KMS-11 (cell line): ENCODE measurements at regions not wholly inside any gene's neighbourhood (a gene's known extent, or its start where the extent isn't known, plus 50 kb on each side); places are given as distances from the start of the nearest gene placed in this dataset.
"Not testable (repeated sequence)": the region's sequence is repeated elsewhere in the genome, so short reads cannot be mapped to it uniquely, and the experiment has no call there.

Experiments used
- H2AFZ ChIP-seq: fragments of 200-600 bp; sonication (generic); 2 replicates; pipeline ENCODE4 v1.6.1; 2016; ENCODE audit warnings: antibody characterized with exemption, mixed run types, low read depth
- H3K27ac ChIP-seq: fragments of 200-600 bp; sonication (generic); 2 replicates; pipeline ENCODE4 v1.6.1; 2016; ENCODE audit warnings: mild to moderate bottlenecking, mixed run types
- H3K27me3 ChIP-seq: fragments of 200-600 bp; sonication (generic); 2 replicates; pipeline ENCODE4 v1.6.1; 2017; ENCODE audit warnings: mild to moderate bottlenecking, low read depth, mixed run types, moderate library complexity; ENCODE audit not compliant: insufficient read depth
- H3K36me3 ChIP-seq: fragments of 200-600 bp; sonication (generic); 2 replicates; pipeline ENCODE4 v1.6.1; 2017; ENCODE audit warnings: mild to moderate bottlenecking, mixed run types; ENCODE audit not compliant: insufficient read depth
- H3K4me1 ChIP-seq: fragments of 200-600 bp; sonication (generic); 2 replicates; pipeline ENCODE4 v1.6.1; 2016; ENCODE audit warnings: mild to moderate bottlenecking, low read depth, mixed run types; ENCODE audit not compliant: poor library complexity, severe bottlenecking
- H3K4me2 ChIP-seq: fragments of 200-600 bp; sonication (generic); 2 replicates; pipeline ENCODE4 v1.7.0; 2016; ENCODE audit warnings: mild to moderate bottlenecking, mixed run types
- H3K4me3 ChIP-seq: fragments of 200-600 bp; sonication (generic); IDR thresholded peaks from 2 replicates; pipeline ENCODE4 v1.6.1; 2017; ENCODE audit warnings: low read depth, low read length, mixed read lengths; ENCODE audit not compliant: insufficient read depth
- H3K79me2 ChIP-seq: fragments of 200-600 bp; sonication (generic); 2 replicates; pipeline ENCODE4 v1.6.1; 2016; ENCODE audit warnings: low read depth, mixed run types; ENCODE audit not compliant: insufficient read depth
- H3K9ac ChIP-seq: fragments of 200-600 bp; sonication (generic); 2 replicates; pipeline ENCODE4 v1.6.1; 2016; ENCODE audit warnings: mild to moderate bottlenecking, mixed run types
- H4K20me1 ChIP-seq: fragments of 200-600 bp; sonication (generic); 2 replicates; pipeline ENCODE4 v1.6.1; 2016; ENCODE audit warnings: mild to moderate bottlenecking, mixed run types; ENCODE audit not compliant: insufficient read depth
- CTCF ChIP-seq: fragments of 200-600 bp; sonication (generic); conservative IDR thresholded peaks from 2 replicates; pipeline ENCODE4 v1.6.1; 2017; ENCODE audit warnings: low read depth, mild to moderate bottlenecking, antibody characterized with exemption, low read length, moderate library complexity, mixed read lengths

- Histone ChIP-seq H3K9ac (no peak overlapping the region), H4K20me1 (no peaks in the 10 kb centered on the region), H3K4me2 (no peak overlapping the region), H3K4me1 (no peaks in the 10 kb centered on the region), H3K27ac (no peak overlapping the region), H3K36me3 (no peaks in the 10 kb centered on the region), H3K4me3 (no peak overlapping the region), H3K79me2 (no peaks in the 10 kb centered on the region), H3K27me3 (no peaks in the 10 kb centered on the region), H2AFZ (no peak overlapping the region)
- TF ChIP-seq CTCF = no peak
Observed at GRCh38 chr15:69613182-69613581, 160.6 kb downstream of the RPLP1 start.

GRCh38 chr15:69613988-69614387 is 161.4 kb downstream of the RPLP1 start:
- Histone ChIP-seq H3K27me3 (no peaks in the 10 kb centered on the region), H3K4me3 (no peak overlapping the region), H3K79me2 (no peaks in the 10 kb centered on the region), H2AFZ (no peak overlapping the region), H3K36me3 (no peaks in the 10 kb centered on the region), H3K4me1 (no peaks in the 10 kb centered on the region), H3K27ac (no peak overlapping the region), H4K20me1 (no peaks in the 10 kb centered on the region), H3K9ac (no peak overlapping the region), H3K4me2 (no peak overlapping the region)
- TF ChIP-seq CTCF = no peak

- no peaks in the 10 kb centered on the region for H3K79me2 ChIP-seq
- no peak for TF ChIP-seq CTCF
- no peak overlapping the region for H3K4me3 ChIP-seq
- H3K27me3 ChIP-seq = no peaks in the 10 kb centered on the region
- H3K4me2 ChIP-seq = no peak overlapping the region
- no peak overlapping the region for H3K27ac ChIP-seq
- no peak overlapping the region for H3K9ac ChIP-seq
- no peak overlapping the region for H2AFZ ChIP-seq
- no peaks in the 10 kb centered on the region for H3K4me1 ChIP-seq
- no peaks in the 10 kb centered on the region for H4K20me1 ChIP-seq
- no peaks in the 10 kb centered on the region for H3K36me3 ChIP-seq
Observed at GRCh38 chr15:69615736-69616135, 163.1 kb downstream of the RPLP1 start.

DNA sequence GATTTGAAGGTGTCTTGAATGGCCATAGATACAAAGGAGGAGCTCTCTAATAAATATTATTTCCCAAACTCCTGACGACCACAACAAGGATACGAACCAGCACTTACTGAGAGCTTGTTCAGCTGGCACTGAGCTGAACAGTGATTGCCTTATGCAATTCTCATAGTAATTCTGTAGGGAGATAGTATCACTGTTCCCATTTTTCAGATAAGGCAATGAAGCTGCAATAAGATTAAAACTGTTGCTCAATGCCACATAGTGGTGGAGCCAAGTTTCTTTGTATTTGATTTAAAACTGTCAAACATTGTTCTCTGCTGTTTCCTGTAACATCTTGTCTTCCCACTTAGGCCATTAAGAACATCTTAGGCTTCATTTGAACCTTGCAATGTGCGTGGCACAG is 163.9 kb downstream of the RPLP1 start:
- H3K27ac ChIP-seq = no peak overlapping the region
- H3K79me2 ChIP-seq = no peaks in the 10 kb centered on the region
- H4K20me1 ChIP-seq = no peaks in the 10 kb centered on the region
- no peak overlapping the region for H2AFZ ChIP-seq
- H3K27me3 ChIP-seq = no peaks in the 10 kb centered on the region
- no peak overlapping the region for H3K9ac ChIP-seq
- H3K4me2 ChIP-seq = no peak overlapping the region
- no peaks in the 10 kb centered on the region for H3K36me3 ChIP-seq
- no peaks in the 10 kb centered on the region for H3K4me1 ChIP-seq
- no peak for TF ChIP-seq CTCF
- H3K4me3 ChIP-seq = no peak overlapping the region

- H3K4me3 ChIP-seq, H3K27ac ChIP-seq, H3K27me3 ChIP-seq, H3K4me2 ChIP-seq, H3K4me1 ChIP-seq, H3K36me3 ChIP-seq, H4K20me1 ChIP-seq, H2AFZ ChIP-seq, H3K79me2 ChIP-seq, H3K9ac ChIP-seq: not testable (repeated sequence)
Observed at GRCh38 chr15:69617144-69617543, 164.5 kb downstream of the RPLP1 start.
